UCSD-AML1 (cell line): ENCODE measurements at regions not wholly inside any gene's neighbourhood (a gene's known extent, or its start where the extent isn't known, plus 50 kb on each side); places are given as distances from the start of the nearest gene placed in this dataset.

ENCODE experiments used
- DNase-seq: peaks from one replicate; lab custom pipeline; 2025; ENCODE audit not compliant: unreplicated experiment; lab: John Stamatoyannopoulos, UW

GRCh38 chr18:22034276-22034675, 135.1 kb upstream of the GATA6 start:
- no peak for DNase-seq

GRCh38 chr18:22040533-22040932, 128.9 kb upstream of the GATA6 start:
- no peak for DNase-seq

- no peak for DNase-seq
Observed at GRCh38 chr18:22043837-22044236, 125.6 kb upstream of the GATA6 start.

GRCh38 chr18:22044474-22045220, 124.7 kb upstream of the GATA6 start:
- DNase-seq, result no peak

- DNase-seq, result no peak
Observed at GRCh38 chr18:22045221-22045918, 124.0 kb upstream of the GATA6 start.

GRCh38 chr18:22046473-22046872, 122.9 kb upstream of the GATA6 start:
- DNase-seq, result no peak

GRCh38 chr18:22047485-22047884, 121.9 kb upstream of the GATA6 start:
- DNase-seq, result no peak

- no peak for DNase-seq
Observed at GRCh38 chr18:22048221-22048620, 121.2 kb upstream of the GATA6 start.

GRCh38 chr18:22048932-22049615, 120.3 kb upstream of the GATA6 start:
- no peak for DNase-seq

- no peak for DNase-seq
Observed at GRCh38 chr18:22052405-22053105, 116.8 kb upstream of the GATA6 start.

GRCh38 chr18:22055466-22056238, 113.7 kb upstream of the GATA6 start:
- DNase-seq, result no peak

- no peak for DNase-seq
Observed at GRCh38 chr18:22056950-22057349, 112.4 kb upstream of the GATA6 start.

- DNase-seq, result no peak
Observed at GRCh38 chr18:22057908-22058527, 111.4 kb upstream of the GATA6 start.

- DNase-seq, result no peak
Observed at GRCh38 chr18:22060361-22060760, 109.0 kb upstream of the GATA6 start.

- no peak for DNase-seq
Observed at GRCh38 chr18:22063102-22063501, 106.3 kb upstream of the GATA6 start.

GRCh38 chr18:22063672-22064071, 105.7 kb upstream of the GATA6 start:
- no peak for DNase-seq

- no peak for DNase-seq
Observed at GRCh38 chr18:22064581-22064980, 104.8 kb upstream of the GATA6 start.

GRCh38 chr18:22065311-22065710, 104.1 kb upstream of the GATA6 start:
- no peak for DNase-seq

GRCh38 chr18:22066083-22066485, 103.3 kb upstream of the GATA6 start:
- no peak for DNase-seq

- no peak for DNase-seq
Observed at GRCh38 chr18:22067109-22067508, 102.3 kb upstream of the GATA6 start.
